ENCODE measurements at regions not wholly inside any gene's neighbourhood (a gene's known extent, or its start where the extent isn't known, plus 50 kb on each side); places are given as distances from the start of the nearest gene placed in this dataset.

DNA sequence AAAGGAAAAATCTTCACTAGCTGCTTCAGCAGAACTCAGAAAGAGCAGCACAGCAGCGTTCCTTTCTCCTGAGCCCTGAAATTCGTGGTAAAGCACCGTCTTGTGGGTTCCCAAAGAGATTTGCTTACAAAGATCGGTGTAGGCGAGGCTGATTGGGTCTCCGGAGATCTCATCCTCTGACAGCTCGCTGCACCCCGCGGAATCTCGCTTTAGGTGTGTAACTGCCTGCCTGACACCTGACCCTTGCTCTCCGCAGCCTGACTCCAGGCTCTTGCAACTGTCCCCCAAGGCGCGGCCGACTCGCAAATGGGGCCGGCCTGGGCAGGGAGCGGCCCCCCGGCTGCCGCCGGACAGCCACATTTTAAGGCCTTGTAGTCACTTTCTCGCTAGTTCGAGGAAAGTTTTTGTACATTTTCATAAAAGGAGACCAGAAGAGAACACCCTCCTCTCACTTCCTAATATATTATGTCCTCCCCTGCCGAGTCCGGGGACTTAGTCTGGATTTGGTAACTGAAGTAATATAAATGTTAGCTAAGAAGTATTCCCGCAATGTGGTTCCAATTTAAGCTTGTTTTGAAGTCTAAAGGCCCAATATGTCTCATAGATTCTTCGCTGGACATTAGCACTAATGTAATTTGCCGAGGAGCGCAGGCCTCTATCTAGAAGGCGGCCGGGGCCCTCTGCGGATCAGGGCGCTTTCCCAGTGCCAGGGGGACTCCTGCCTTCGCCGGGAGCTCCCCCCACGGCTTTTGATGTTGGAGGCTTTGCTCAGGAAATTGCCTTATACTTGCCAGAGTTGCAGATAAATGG is 177.3 kb upstream of the CDKN3 start:
- TF ChIP-seq, protein P1, sequence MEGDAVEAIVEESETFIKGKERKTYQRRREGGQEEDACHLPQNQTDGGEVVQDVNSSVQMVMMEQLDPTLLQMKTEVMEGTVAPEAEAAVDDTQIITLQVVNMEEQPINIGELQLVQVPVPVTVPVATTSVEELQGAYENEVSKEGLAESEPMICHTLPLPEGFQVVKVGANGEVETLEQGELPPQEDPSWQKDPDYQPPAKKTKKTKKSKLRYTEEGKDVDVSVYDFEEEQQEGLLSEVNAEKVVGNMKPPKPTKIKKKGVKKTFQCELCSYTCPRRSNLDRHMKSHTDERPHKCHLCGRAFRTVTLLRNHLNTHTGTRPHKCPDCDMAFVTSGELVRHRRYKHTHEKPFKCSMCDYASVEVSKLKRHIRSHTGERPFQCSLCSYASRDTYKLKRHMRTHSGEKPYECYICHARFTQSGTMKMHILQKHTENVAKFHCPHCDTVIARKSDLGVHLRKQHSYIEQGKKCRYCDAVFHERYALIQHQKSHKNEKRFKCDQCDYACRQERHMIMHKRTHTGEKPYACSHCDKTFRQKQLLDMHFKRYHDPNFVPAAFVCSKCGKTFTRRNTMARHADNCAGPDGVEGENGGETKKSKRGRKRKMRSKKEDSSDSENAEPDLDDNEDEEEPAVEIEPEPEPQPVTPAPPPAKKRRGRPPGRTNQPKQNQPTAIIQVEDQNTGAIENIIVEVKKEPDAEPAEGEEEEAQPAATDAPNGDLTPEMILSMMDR (IDR thresholded peaks at IDR 0.05; ENCODE audit: extremely low read depth, missing control alignments), result no peak
- DNase-seq (ENCODE audit: low spot score), result no peak

DNA sequence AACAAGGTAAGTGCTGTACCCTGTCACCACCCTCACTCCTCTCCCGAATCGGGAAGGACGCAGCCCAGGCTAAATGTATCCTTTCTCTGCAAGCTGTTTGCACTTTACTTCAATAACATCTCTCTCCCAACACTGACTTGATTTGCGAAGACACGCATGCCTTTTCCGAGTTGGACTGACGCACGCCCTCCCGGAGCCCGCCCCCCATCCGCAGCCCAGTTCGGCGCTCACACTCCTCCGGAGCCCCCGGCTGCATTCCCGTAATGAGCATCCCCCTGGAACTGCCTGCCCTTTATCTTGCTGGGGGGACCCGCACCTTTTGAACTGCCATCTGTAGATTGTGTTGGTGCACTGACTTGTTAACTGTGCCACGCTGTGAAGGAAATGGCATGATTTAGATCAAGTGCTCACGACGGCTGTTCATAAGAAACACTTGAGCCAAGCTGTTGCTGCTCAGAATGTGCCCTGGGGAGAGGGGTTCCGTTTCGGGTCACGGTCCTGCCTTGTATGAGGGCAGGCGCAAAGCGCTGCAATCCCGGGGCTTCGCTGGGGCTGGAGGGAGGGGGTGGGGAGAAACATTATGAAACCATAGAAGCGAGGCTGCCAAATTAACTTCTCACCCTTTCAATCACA is 176.6 kb upstream of the CDKN3 start:
- TF ChIP-seq, protein P1 (IDR thresholded peaks at IDR 0.05; ENCODE audit: extremely low read depth, missing control alignments), result no peak
- no peak for DNase-seq (ENCODE audit: low spot score)

DNA sequence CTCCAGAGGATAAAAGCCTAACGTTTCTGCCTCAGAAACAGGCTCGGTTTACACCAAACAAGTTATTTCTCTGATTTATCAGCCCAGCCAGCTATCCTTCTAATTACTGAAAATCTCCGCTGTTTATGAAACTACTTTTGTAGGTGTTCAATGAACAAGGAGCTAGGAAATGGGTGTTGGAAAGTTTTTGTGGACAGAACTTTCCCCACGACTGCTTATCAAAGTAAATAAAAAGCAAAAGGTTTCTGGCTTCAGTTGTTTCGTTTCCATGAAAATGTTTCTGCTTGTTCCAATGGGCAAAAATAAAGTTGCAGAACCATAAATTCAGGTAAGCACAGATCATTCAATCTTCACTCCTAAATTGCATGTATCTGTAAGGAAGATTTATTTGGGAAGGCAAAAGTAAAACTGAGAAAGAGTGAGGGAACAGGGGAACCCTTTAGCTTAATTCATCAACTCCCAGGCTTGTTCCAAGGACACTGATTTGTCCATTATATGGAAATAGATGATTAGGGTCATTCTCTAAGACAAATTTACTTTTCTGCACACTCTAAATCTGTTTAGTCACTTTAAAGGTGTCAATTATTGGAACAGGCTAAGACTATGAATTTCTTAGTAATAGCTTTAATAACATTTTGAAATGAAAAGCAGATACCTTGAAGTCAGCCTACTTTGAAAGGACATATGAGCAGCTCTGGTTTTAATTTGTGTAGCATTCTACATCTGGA is 175.9 kb upstream of the CDKN3 start:
- DNase-seq (ENCODE audit: low spot score), result no peak
- TF ChIP-seq, protein P1 (IDR thresholded peaks at IDR 0.05; ENCODE audit: extremely low read depth, missing control alignments), result no peak

DNA sequence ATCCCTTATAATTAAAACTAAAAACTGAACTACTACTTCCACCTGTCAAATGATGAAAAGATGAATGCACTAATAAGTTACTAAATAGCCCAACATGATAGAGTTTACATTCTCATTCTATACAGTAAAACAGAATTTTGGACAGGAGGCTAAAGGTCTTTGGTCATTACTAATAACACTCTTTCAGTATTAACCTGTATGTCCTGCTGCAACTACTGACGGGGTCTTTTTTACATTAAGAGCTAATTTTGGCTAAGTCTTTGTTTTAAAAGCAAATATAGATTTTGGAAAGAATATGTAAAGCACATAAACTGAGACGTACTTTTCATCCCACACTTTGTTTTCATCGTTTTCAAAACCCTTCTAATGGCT is 175.4 kb upstream of the CDKN3 start:
- DNase-seq (ENCODE audit: low spot score), result no peak
- TF ChIP-seq, protein P1 (IDR thresholded peaks at IDR 0.05; ENCODE audit: extremely low read depth, missing control alignments), result no peak

DNA sequence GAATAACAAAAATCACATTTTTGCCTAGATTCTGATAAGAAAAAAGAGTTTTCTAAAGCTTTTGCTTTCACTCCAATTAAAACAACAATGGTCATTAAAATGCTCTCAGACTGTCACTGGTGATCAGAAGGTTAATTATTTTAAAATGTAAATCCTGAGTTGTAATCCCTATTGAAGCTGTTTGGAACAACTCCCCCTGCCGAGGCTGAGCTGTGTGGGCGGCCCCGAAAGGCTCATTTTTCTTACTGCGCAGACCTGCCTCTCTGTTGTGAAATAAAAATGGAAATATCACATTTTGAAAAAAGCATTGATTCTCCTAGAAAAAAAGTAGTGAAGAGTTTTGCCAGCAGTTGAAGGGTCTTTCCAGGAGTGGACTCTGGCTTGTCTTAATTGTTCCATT is 174.8 kb upstream of the CDKN3 start:
- TF ChIP-seq, protein P1 (IDR thresholded peaks at IDR 0.05; ENCODE audit: extremely low read depth, missing control alignments), result no peak

DNA sequence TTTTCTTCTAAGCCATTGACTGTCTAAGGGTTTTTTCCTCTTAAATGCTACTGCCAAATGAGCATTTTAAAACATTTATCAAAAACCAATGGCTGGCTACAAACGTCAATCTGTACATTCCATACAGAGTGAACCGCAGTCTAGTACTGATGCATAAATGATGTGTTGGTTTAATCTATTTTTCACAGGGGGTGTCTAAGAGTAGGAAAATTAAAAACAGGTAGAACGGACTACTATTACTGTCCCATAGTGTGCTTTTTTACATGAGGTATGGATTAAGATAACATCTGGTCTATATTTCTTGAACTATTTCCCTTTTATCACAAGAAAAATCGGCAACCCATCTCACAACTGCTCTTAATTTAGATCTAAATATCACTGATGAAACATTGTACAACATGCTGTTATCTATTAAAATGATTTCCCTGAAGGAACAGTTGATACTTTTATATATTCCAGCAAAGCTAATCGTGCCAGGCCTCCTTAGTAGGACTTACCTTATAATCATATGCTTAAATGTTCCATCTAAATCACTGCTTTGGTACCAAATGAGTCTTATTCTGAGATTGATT is 172.9 kb upstream of the CDKN3 start:
- no peak for DNase-seq (ENCODE audit: low spot score)
- TF ChIP-seq, protein P1 (IDR thresholded peaks at IDR 0.05; ENCODE audit: extremely low read depth, missing control alignments), result no peak

More for the DNA sequence above, 174.8 kb upstream of the CDKN3 start:
- no peak for DNase-seq (ENCODE audit: low spot score)
